HFF-Myc (cell line): ENCODE measurements at regions not wholly inside any gene's neighbourhood (a gene's known extent, or its start where the extent isn't known, plus 50 kb on each side); places are given as distances from the start of the nearest gene placed in this dataset.

ENCODE experiments used
- DNase-seq: peaks from one replicate; pipeline ENCODE4 v3.0.0-alpha.2; 2011; ENCODE audit warnings: low read depth; ENCODE audit errors: extremely low read depth
- H3K4me3 ChIP-seq: replicated peaks from 2 replicates; pipeline ENCODE4 v1.5.1; 2011; ENCODE audit warnings: low read depth, mild to moderate bottlenecking, control low read depth, low read length
- CTCF ChIP-seq: IDR thresholded peaks from 2 replicates; pipeline ENCODE4 v1.5.1; 2012; ENCODE audit warnings: mild to moderate bottlenecking, low read depth, low read length, control low read depth; ENCODE audit errors: missing control alignments

- no peak overlapping the region for H3K4me3 ChIP-seq
- no peak for DNase-seq
- TF ChIP-seq CTCF: no peak
Observed at GRCh38 chr5:4099386-4099785, 503.8 kb downstream of the IRX1 start.

GRCh38 chr5:4100739-4101138, 505.1 kb downstream of the IRX1 start:
- H3K4me3 ChIP-seq: no peak overlapping the region
- DNase-seq: no peak
- no peak for TF ChIP-seq CTCF

GRCh38 chr5:4101189-4101588, 505.6 kb downstream of the IRX1 start:
- no peak overlapping the region for H3K4me3 ChIP-seq
- no peak for DNase-seq
- no peak for TF ChIP-seq CTCF

- no peak for DNase-seq
- TF ChIP-seq CTCF: no peak
Observed at GRCh38 chr5:4104831-4105597, 509.4 kb downstream of the IRX1 start.

GRCh38 chr5:4108690-4109089, 513.1 kb downstream of the IRX1 start:
- no peak overlapping the region for H3K4me3 ChIP-seq

More at GRCh38 chr5:4104831-4105597, 509.4 kb downstream of the IRX1 start:
- no peak overlapping the region for H3K4me3 ChIP-seq

GRCh38 chr5:4113426-4113825, 517.8 kb downstream of the IRX1 start:
- DNase-seq: no peak
- TF ChIP-seq CTCF: no peak
- H3K4me3 ChIP-seq: no peak overlapping the region

More at GRCh38 chr5:4108690-4109089, 513.1 kb downstream of the IRX1 start:
- DNase-seq: no peak
- no peak for TF ChIP-seq CTCF

GRCh38 chr5:4113905-4114304, 518.3 kb downstream of the IRX1 start:
- H3K4me3 ChIP-seq: no peak overlapping the region
- DNase-seq: no peak
- no peak for TF ChIP-seq CTCF
